ENCODE measurements at regions not wholly inside any gene's neighbourhood (a gene's known extent, or its start where the extent isn't known, plus 50 kb on each side); places are given as distances from the start of the nearest gene placed in this dataset.
"Not testable (repeated sequence)": the region's sequence is repeated elsewhere in the genome, so short reads cannot be mapped to it uniquely, and the experiment has no call there.

- H3K4me3 ChIP-seq (replicated peaks in 1 of 3; ENCODE audit: low read depth in 2 of 3, low read length in 3 of 3); H3K36me3 ChIP-seq (replicated peaks in 1 of 2; ENCODE audit: control insufficient read depth in 1 of 2, insufficient read depth in 2 of 2, low read length in 2 of 2); H3K9me3 ChIP-seq (replicated peaks in 1 of 2; ENCODE audit: control insufficient read depth in 1 of 2, insufficient read depth in 1 of 2, low read length in 2 of 2); H3K27me3 Mint-ChIP-seq (ENCODE audit: low read depth in 3 of 3); DNase-seq; H3K9ac ChIP-seq (ENCODE audit: insufficient read depth, low read length, poor library complexity, severe bottlenecking); H3K4me1 Mint-ChIP-seq; H3K4me3 Mint-ChIP-seq; H3K27me3 ChIP-seq (ENCODE audit: control insufficient read depth in 2 of 2, insufficient read depth in 2 of 2, low read length in 2 of 2); H3K27ac ChIP-seq (ENCODE audit: low read depth in 1 of 2, low read length in 2 of 2); H3K27ac Mint-ChIP-seq; intact Hi-C loops (cut with micrococcal nuclease); H3K4me2 ChIP-seq (replicated peaks; ENCODE audit: extremely low read depth, low read length, poor library complexity, severe bottlenecking); H3K4me1 ChIP-seq (ENCODE audit: control insufficient read depth in 1 of 2, insufficient read depth in 2 of 2, low read length in 2 of 2); H4K20me1 ChIP-seq (ENCODE audit: insufficient read depth, low read length); H3K79me2 ChIP-seq (ENCODE audit: insufficient read depth, low read length); H2AFZ ChIP-seq (ENCODE audit: insufficient read depth, low read depth, low read length, poor library complexity, severe bottlenecking); H3K9me3 Mint-ChIP-seq; H3K36me3 Mint-ChIP-seq: not testable (repeated sequence)
- WGBS (ENCODE audit: insufficient coverage), result no CpG with 5 or more reads among the region's 4 CpGs
Observed at GRCh38 chr11:49579492-49579891, 371.1 kb upstream of the FOLH1 start.

GRCh38 chr11:49585495-49585894 lies 366.7 kb upstream of the OR4C13 start:
- H3K4me1 ChIP-seq (ENCODE audit: control insufficient read depth in 1 of 2, insufficient read depth in 2 of 2, low read length in 2 of 2); H3K4me1 Mint-ChIP-seq; H3K9me3 Mint-ChIP-seq: not testable (repeated sequence)

DNA sequence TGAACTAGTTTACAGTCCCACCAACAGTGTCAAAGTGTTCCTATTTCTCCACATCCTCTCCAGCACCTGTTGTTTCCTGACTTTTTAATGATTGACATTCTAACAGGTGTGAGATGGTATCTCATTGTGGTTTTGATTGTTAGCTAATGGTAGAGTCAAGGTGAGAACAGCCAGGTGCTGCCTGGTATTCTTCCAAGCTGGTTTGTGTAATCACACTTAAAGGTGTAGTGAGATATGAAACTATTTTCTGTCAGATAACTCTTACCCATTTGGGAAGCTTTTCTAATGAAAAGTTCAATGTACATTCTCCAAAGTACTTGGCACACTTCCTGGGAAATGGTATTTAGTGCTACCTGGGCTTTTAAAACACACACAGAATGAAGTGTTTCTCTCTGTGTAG lies 343.3 kb upstream of the OR4C13 start:
- H3K9me3 Mint-ChIP-seq; H2AFZ ChIP-seq (ENCODE audit: insufficient read depth, low read depth, low read length, poor library complexity, severe bottlenecking); H3K79me2 ChIP-seq (ENCODE audit: insufficient read depth, low read length); H3K4me3 Mint-ChIP-seq; H3K4me1 ChIP-seq (ENCODE audit: control insufficient read depth in 1 of 2, insufficient read depth in 2 of 2, low read length in 2 of 2); H3K4me2 ChIP-seq (replicated peaks; ENCODE audit: extremely low read depth, low read length, poor library complexity, severe bottlenecking); H3K27me3 ChIP-seq (ENCODE audit: control insufficient read depth in 2 of 2, insufficient read depth in 2 of 2, low read length in 2 of 2); H3K9ac ChIP-seq (ENCODE audit: insufficient read depth, low read length, poor library complexity, severe bottlenecking); intact Hi-C loops (cut with micrococcal nuclease); H4K20me1 ChIP-seq (ENCODE audit: insufficient read depth, low read length); H3K4me3 ChIP-seq (replicated peaks in 1 of 3; ENCODE audit: low read depth in 2 of 3, low read length in 3 of 3); H3K27ac Mint-ChIP-seq; H3K4me1 Mint-ChIP-seq; H3K27ac ChIP-seq (ENCODE audit: low read depth in 1 of 2, low read length in 2 of 2); DNase-seq; H3K9me3 ChIP-seq (replicated peaks in 1 of 2; ENCODE audit: control insufficient read depth in 1 of 2, insufficient read depth in 1 of 2, low read length in 2 of 2); H3K36me3 Mint-ChIP-seq; H3K27me3 Mint-ChIP-seq (ENCODE audit: low read depth in 3 of 3); H3K36me3 ChIP-seq (replicated peaks in 1 of 2; ENCODE audit: control insufficient read depth in 1 of 2, insufficient read depth in 2 of 2, low read length in 2 of 2): not testable (repeated sequence)

More at GRCh38 chr11:49585495-49585894, 366.7 kb upstream of the OR4C13 start:
- H3K36me3 Mint-ChIP-seq; H3K9ac ChIP-seq (ENCODE audit: insufficient read depth, low read length, poor library complexity, severe bottlenecking); H3K9me3 ChIP-seq (replicated peaks in 1 of 2; ENCODE audit: control insufficient read depth in 1 of 2, insufficient read depth in 1 of 2, low read length in 2 of 2); H3K4me3 Mint-ChIP-seq; H3K27me3 Mint-ChIP-seq (ENCODE audit: low read depth in 3 of 3); H3K4me2 ChIP-seq (replicated peaks; ENCODE audit: extremely low read depth, low read length, poor library complexity, severe bottlenecking); H3K27ac ChIP-seq (ENCODE audit: low read depth in 1 of 2, low read length in 2 of 2); H3K36me3 ChIP-seq (replicated peaks in 1 of 2; ENCODE audit: control insufficient read depth in 1 of 2, insufficient read depth in 2 of 2, low read length in 2 of 2); H3K4me3 ChIP-seq (replicated peaks in 1 of 3; ENCODE audit: low read depth in 2 of 3, low read length in 3 of 3); H4K20me1 ChIP-seq (ENCODE audit: insufficient read depth, low read length); DNase-seq; intact Hi-C loops (cut with micrococcal nuclease); H2AFZ ChIP-seq (ENCODE audit: insufficient read depth, low read depth, low read length, poor library complexity, severe bottlenecking); H3K27ac Mint-ChIP-seq; H3K27me3 ChIP-seq (ENCODE audit: control insufficient read depth in 2 of 2, insufficient read depth in 2 of 2, low read length in 2 of 2); H3K79me2 ChIP-seq (ENCODE audit: insufficient read depth, low read length): not testable (repeated sequence)
- no CpG with 5 or more reads among the region's 2 CpGs for WGBS (ENCODE audit: insufficient coverage)

DNA sequence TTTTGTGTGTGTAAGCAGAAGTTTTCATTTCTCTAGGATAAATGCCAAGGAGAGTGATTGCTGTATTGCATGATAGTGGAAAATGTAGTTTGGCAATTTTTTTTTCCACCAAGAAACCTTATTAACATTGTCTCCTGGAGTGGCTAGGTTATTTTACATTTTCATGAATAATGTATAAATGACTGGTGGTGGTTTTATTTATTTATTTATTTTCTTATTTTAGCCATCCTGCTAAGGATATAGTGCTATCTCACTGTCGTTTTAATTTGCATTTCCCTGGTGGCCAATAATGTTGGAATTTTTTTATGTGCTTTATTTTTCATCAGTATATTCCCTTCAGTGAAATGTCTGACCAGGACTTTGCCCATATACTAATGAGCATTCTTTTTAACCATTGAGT lies 328.3 kb upstream of the OR4C13 start:
- DNase-seq, H3K4me1 Mint-ChIP-seq: not testable (repeated sequence)

More for the DNA sequence above, 328.3 kb upstream of the OR4C13 start:
- H3K36me3 Mint-ChIP-seq; H3K4me3 ChIP-seq (replicated peaks in 1 of 3; ENCODE audit: low read depth in 2 of 3, low read length in 3 of 3); H3K79me2 ChIP-seq (ENCODE audit: insufficient read depth, low read length); H3K9me3 Mint-ChIP-seq; H3K9me3 ChIP-seq (replicated peaks in 1 of 2; ENCODE audit: control insufficient read depth in 1 of 2, insufficient read depth in 1 of 2, low read length in 2 of 2); H3K9ac ChIP-seq (ENCODE audit: insufficient read depth, low read length, poor library complexity, severe bottlenecking); H3K27me3 Mint-ChIP-seq (ENCODE audit: low read depth in 3 of 3); H3K27ac Mint-ChIP-seq; H3K27me3 ChIP-seq (ENCODE audit: control insufficient read depth in 2 of 2, insufficient read depth in 2 of 2, low read length in 2 of 2); H3K27ac ChIP-seq (ENCODE audit: low read depth in 1 of 2, low read length in 2 of 2); intact Hi-C loops (cut with micrococcal nuclease); H3K4me1 ChIP-seq (ENCODE audit: control insufficient read depth in 1 of 2, insufficient read depth in 2 of 2, low read length in 2 of 2); H4K20me1 ChIP-seq (ENCODE audit: insufficient read depth, low read length); H3K36me3 ChIP-seq (replicated peaks in 1 of 2; ENCODE audit: control insufficient read depth in 1 of 2, insufficient read depth in 2 of 2, low read length in 2 of 2); H3K4me2 ChIP-seq (replicated peaks; ENCODE audit: extremely low read depth, low read length, poor library complexity, severe bottlenecking); H3K4me3 Mint-ChIP-seq; H2AFZ ChIP-seq (ENCODE audit: insufficient read depth, low read depth, low read length, poor library complexity, severe bottlenecking): not testable (repeated sequence)
- no CpG with 5 or more reads among the region's 1 CpG for WGBS (ENCODE audit: insufficient coverage)
